GM19372 (cell line): ENCODE measurements at regions not wholly inside any gene's neighbourhood (a gene's known extent, or its start where the extent isn't known, plus 50 kb on each side); places are given as distances from the start of the nearest gene placed in this dataset.

Experiments used
- ATAC-seq: cut with Tn5 transposase; IDR thresholded peaks from one replicate; pipeline ENCODE4 v1.9.1; 2021; ENCODE audit warnings: mild to moderate bottlenecking, low read depth, moderate library complexity; ENCODE audit not compliant: unreplicated experiment

- ATAC-seq: no peak
Measured at GRCh38 chr18:24862201-24862816, 401.9 kb downstream of the HRH4 start.

- ATAC-seq: no peak
Measured at GRCh38 chr18:24868311-24868710, 407.9 kb downstream of the HRH4 start.

- ATAC-seq: no peak
Measured at GRCh38 chr18:24868760-24869237, 408.4 kb downstream of the HRH4 start.

GRCh38 chr18:24869285-24869684 is 408.8 kb downstream of the HRH4 start:
- no peak for ATAC-seq

- ATAC-seq: no peak
Measured at GRCh38 chr18:24875286-24875685, 414.8 kb downstream of the HRH4 start.

- no peak for ATAC-seq
Measured at GRCh38 chr18:24875777-24876176, 415.3 kb downstream of the HRH4 start.

GRCh38 chr18:24876266-24876665 is 415.8 kb downstream of the HRH4 start:
- ATAC-seq: no peak

- no peak for ATAC-seq
Measured at GRCh38 chr18:24877066-24877465, 416.6 kb downstream of the HRH4 start.

- ATAC-seq: no peak
Measured at GRCh38 chr18:24877546-24877945, 417.1 kb downstream of the HRH4 start.

- no peak for ATAC-seq
Measured at GRCh38 chr18:24878289-24878688, 417.9 kb downstream of the HRH4 start.

- ATAC-seq: no peak
Measured at GRCh38 chr18:24885276-24885675, 424.8 kb downstream of the HRH4 start.

- no peak for ATAC-seq
Measured at GRCh38 chr18:24894880-24895279, 434.4 kb downstream of the HRH4 start.

- ATAC-seq: no peak
Measured at GRCh38 chr18:24897461-24897860, 437.0 kb downstream of the HRH4 start.

- no peak for ATAC-seq
Measured at GRCh38 chr18:24910221-24910620, 441.7 kb downstream of the ZNF521 start.

GRCh38 chr18:24913507-24914170 is 438.3 kb downstream of the ZNF521 start:
- ATAC-seq: no peak

GRCh38 chr18:24914171-24914525 is 437.8 kb downstream of the ZNF521 start:
- no peak for ATAC-seq

- ATAC-seq: no peak
Measured at GRCh38 chr18:24914685-24915084, 437.3 kb downstream of the ZNF521 start.

- no peak for ATAC-seq
Measured at GRCh38 chr18:24915547-24915946, 436.4 kb downstream of the ZNF521 start.

GRCh38 chr18:24917767-24918166 is 434.2 kb downstream of the ZNF521 start:
- ATAC-seq: no peak

GRCh38 chr18:24918257-24918656 is 433.7 kb downstream of the ZNF521 start:
- no peak for ATAC-seq

GRCh38 chr18:24919181-24919797 is 432.7 kb downstream of the ZNF521 start:
- no peak for ATAC-seq

GRCh38 chr18:24922491-24922890 is 429.5 kb downstream of the ZNF521 start:
- ATAC-seq: peak; percentile 29
